Adipocyte (in vitro differentiated cells): ENCODE measurements at regions not wholly inside any gene's neighbourhood (a gene's known extent, or its start where the extent isn't known, plus 50 kb on each side); places are given as distances from the start of the nearest gene placed in this dataset.

Source experiments
- DNase-seq: peaks from one replicate; pipeline ENCODE4 v3.0.0-alpha.2; 2015; ENCODE audit warnings: low read depth
- H3K27me3 ChIP-seq: replicated peaks from 2 replicates; pipeline ENCODE4 v1.7.0; 2013; ENCODE audit warnings: mild to moderate bottlenecking, low read length, moderate library complexity; ENCODE audit not compliant: control insufficient read depth, insufficient read depth
- H3K36me3 ChIP-seq: 2 replicates; pipeline ENCODE4 v1.7.0; 2013; ENCODE audit warnings: low read length, mild to moderate bottlenecking, moderate library complexity; ENCODE audit not compliant: control insufficient read depth, insufficient read depth, severe bottlenecking
- H3K4me1 ChIP-seq: 2 replicates; pipeline ENCODE4 v1.7.0; 2013; ENCODE audit warnings: mild to moderate bottlenecking, low read length, moderate library complexity; ENCODE audit not compliant: control insufficient read depth, insufficient read depth
- H3K4me3 ChIP-seq: 2 replicates; pipeline ENCODE4 v1.7.0; 2013; ENCODE audit warnings: mild to moderate bottlenecking, low read length, moderate library complexity
- H3K9ac ChIP-seq: 2 replicates; pipeline ENCODE4 v1.7.0; 2013; ENCODE audit warnings: mild to moderate bottlenecking, low read length, moderate library complexity
- H3K9me3 ChIP-seq: 2 replicates; pipeline ENCODE4 v1.7.0; 2013; ENCODE audit warnings: mild to moderate bottlenecking, low read length, moderate library complexity; ENCODE audit not compliant: control insufficient read depth

- H3K36me3 ChIP-seq: no peaks in the 10 kb centered on the region
- H3K27me3 ChIP-seq: peaks cover 5% of the 10 kb centered on the region
- no peaks in the 10 kb centered on the region for H3K4me1 ChIP-seq
- no peak for DNase-seq
- no peak overlapping the region for H3K9ac ChIP-seq
- no peaks in the 10 kb centered on the region for H3K9me3 ChIP-seq
- H3K4me3 ChIP-seq: no peak overlapping the region
Observed at GRCh38 chr9:84456527-84456926, 116.0 kb upstream of the SLC28A3 start.

- no peak overlapping the region for H3K4me3 ChIP-seq
- no peaks in the 10 kb centered on the region for H3K27me3 ChIP-seq
- no peak for DNase-seq
- H3K4me1 ChIP-seq: no peaks in the 10 kb centered on the region
- H3K36me3 ChIP-seq: no peaks in the 10 kb centered on the region
- no peak overlapping the region for H3K9ac ChIP-seq
- no peaks in the 10 kb centered on the region for H3K9me3 ChIP-seq
Observed at GRCh38 chr9:84460695-84461094, 120.1 kb upstream of the SLC28A3 start.

GRCh38 chr9:84463272-84463671, 122.7 kb upstream of the SLC28A3 start:
- no peaks in the 10 kb centered on the region for H3K4me1 ChIP-seq
- H3K9me3 ChIP-seq: no peaks in the 10 kb centered on the region
- no peaks in the 10 kb centered on the region for H3K36me3 ChIP-seq
- H3K9ac ChIP-seq: no peak overlapping the region
- no peaks in the 10 kb centered on the region for H3K27me3 ChIP-seq
- H3K4me3 ChIP-seq: no peak overlapping the region
- DNase-seq: no peak

- Histone ChIP-seq H3K4me1 (no peaks in the 10 kb centered on the region), H3K9me3 (no peaks in the 10 kb centered on the region), H3K36me3 (no peaks in the 10 kb centered on the region), H3K9ac (no peak overlapping the region), H3K27me3 (no peaks in the 10 kb centered on the region), H3K4me3 (no peak overlapping the region)
- DNase-seq: no peak
Observed at GRCh38 chr9:84466580-84467285, 126.2 kb upstream of the SLC28A3 start.

GRCh38 chr9:84471816-84472215, 131.3 kb upstream of the SLC28A3 start:
- Histone ChIP-seq H3K4me3 (no peak overlapping the region), H3K9me3 (no peaks in the 10 kb centered on the region), H3K36me3 (no peaks in the 10 kb centered on the region), H3K27me3 (no peaks in the 10 kb centered on the region), H3K4me1 (no peaks in the 10 kb centered on the region), H3K9ac (no peak overlapping the region)
- no peak for DNase-seq

GRCh38 chr9:84478996-84479395, 138.4 kb upstream of the SLC28A3 start:
- no peak overlapping the region for H3K4me3 ChIP-seq
- H3K36me3 ChIP-seq: no peaks in the 10 kb centered on the region
- H3K27me3 ChIP-seq: no peaks in the 10 kb centered on the region
- peaks cover 13% of the 10 kb centered on the region for H3K4me1 ChIP-seq
- H3K9ac ChIP-seq: no peak overlapping the region
- DNase-seq: peak; percentile 3
- H3K9me3 ChIP-seq: no peaks in the 10 kb centered on the region

GRCh38 chr9:84480071-84480470, 139.5 kb upstream of the SLC28A3 start:
- no peak for DNase-seq
- Histone ChIP-seq H3K9me3 (no peaks in the 10 kb centered on the region), H3K27me3 (no peaks in the 10 kb centered on the region), H3K4me3 (no peak overlapping the region), H3K36me3 (no peaks in the 10 kb centered on the region), H3K9ac (no peak overlapping the region), H3K4me1 (peaks cover 13% of the 10 kb centered on the region)

- Histone ChIP-seq H3K9ac (no peak overlapping the region), H3K9me3 (no peaks in the 10 kb centered on the region), H3K4me1 (peaks cover 13% of the 10 kb centered on the region), H3K4me3 (no peak overlapping the region), H3K36me3 (no peaks in the 10 kb centered on the region), H3K27me3 (no peaks in the 10 kb centered on the region)
- no peak for DNase-seq
Observed at GRCh38 chr9:84481231-84481630, 140.7 kb upstream of the SLC28A3 start.

GRCh38 chr9:84481636-84482218, 141.2 kb upstream of the SLC28A3 start:
- H3K36me3 ChIP-seq: no peaks in the 10 kb centered on the region
- H3K27me3 ChIP-seq: no peaks in the 10 kb centered on the region
- H3K9me3 ChIP-seq: no peaks in the 10 kb centered on the region
- DNase-seq: no peak
- H3K9ac ChIP-seq: no peak overlapping the region
- H3K4me1 ChIP-seq: peaks cover 13% of the 10 kb centered on the region
- H3K4me3 ChIP-seq: no peak overlapping the region

GRCh38 chr9:84482607-84483006, 142.0 kb upstream of the SLC28A3 start:
- Histone ChIP-seq H3K27me3 (no peaks in the 10 kb centered on the region), H3K9ac (no peak overlapping the region), H3K36me3 (no peaks in the 10 kb centered on the region), H3K4me3 (no peak overlapping the region), H3K4me1 (peaks cover 13% of the 10 kb centered on the region), H3K9me3 (no peaks in the 10 kb centered on the region)
- DNase-seq: no peak

- no peak overlapping the region for H3K4me3 ChIP-seq
- no peaks in the 10 kb centered on the region for H3K9me3 ChIP-seq
- peaks cover 13% of the 10 kb centered on the region for H3K4me1 ChIP-seq
- DNase-seq: no peak
- H3K27me3 ChIP-seq: no peaks in the 10 kb centered on the region
- H3K9ac ChIP-seq: no peak overlapping the region
- no peaks in the 10 kb centered on the region for H3K36me3 ChIP-seq
Observed at GRCh38 chr9:84484172-84484571, 143.6 kb upstream of the SLC28A3 start.

GRCh38 chr9:84485539-84485938, 145.0 kb upstream of the SLC28A3 start:
- H3K36me3 ChIP-seq: no peaks in the 10 kb centered on the region
- no peak for DNase-seq
- H3K4me3 ChIP-seq: no peak overlapping the region
- H3K27me3 ChIP-seq: no peaks in the 10 kb centered on the region
- H3K9me3 ChIP-seq: no peaks in the 10 kb centered on the region
- no peak overlapping the region for H3K9ac ChIP-seq
- peaks cover 17% of the 10 kb centered on the region for H3K4me1 ChIP-seq
